ENCODE measurements at regions not wholly inside any gene's neighbourhood (a gene's known extent, or its start where the extent isn't known, plus 50 kb on each side); places are given as distances from the start of the nearest gene placed in this dataset.

GRCh38 chr1:115577513-115577912, 64.3 kb upstream of the VANGL1 start:
- DNase-seq (ENCODE audit: low read depth): no peak

DNA sequence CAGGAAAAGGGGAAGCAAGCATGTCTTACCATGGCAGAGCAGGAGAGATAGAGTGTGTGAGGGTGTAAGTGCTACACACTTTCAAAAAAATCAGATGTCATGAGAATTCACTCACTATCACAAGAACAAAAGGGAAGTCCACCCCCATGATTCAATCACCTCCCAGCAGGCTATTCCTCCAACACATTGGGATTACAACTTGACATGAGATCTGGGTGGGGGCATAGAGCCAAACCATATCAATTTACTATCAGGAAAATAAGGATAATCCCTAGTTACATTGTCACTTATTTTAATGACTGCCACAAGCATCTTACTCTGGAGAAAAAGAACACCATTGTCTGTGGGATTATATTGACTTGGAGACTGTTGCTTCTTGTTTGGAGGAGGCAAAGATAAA, 66.1 kb upstream of the VANGL1 start:
- no peak for DNase-seq (ENCODE audit: low read depth)

DNA sequence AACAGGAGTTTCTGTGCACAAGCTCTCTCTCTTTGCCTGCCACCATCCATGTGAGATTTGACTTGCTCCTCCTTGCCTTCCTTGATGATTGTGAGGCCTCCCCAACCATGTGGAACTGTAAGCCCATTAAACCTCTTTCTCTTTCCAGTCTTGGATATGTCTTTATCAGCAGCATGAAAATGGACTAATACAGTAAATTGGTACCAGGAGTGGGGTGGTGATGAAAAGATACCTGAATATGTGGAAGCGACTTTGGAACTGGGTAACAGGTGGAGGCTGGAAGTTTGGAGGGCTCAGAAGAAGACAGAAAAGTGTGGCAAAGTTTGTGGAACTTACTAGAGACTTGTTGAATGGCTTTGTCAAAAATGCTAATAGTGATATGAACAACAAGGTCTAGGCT, 69.1 kb upstream of the VANGL1 start:
- DNase-seq (ENCODE audit: low read depth): no peak

DNA sequence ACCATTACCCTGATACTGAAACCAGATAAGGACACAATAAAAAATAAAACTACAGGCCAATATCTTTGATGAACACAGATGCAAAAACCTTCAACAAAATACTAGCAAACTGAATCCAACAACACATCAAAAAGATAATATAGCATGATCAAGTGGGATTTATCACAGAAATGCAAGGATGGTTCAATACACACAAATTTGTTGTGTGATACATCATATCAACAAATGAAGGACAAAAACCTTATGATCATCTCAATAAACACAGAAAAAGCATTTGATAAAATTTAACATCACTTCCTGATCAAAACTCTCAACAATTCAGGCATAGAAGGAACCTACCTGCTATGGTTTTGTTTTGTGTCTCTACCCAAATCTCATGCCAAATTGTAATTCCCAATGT, 74.3 kb upstream of the VANGL1 start:
- no peak for DNase-seq (ENCODE audit: low read depth)

- no peak for DNase-seq (ENCODE audit: low read depth)
Observed at GRCh38 chr1:115565791-115566190, 76.0 kb upstream of the VANGL1 start.

DNA sequence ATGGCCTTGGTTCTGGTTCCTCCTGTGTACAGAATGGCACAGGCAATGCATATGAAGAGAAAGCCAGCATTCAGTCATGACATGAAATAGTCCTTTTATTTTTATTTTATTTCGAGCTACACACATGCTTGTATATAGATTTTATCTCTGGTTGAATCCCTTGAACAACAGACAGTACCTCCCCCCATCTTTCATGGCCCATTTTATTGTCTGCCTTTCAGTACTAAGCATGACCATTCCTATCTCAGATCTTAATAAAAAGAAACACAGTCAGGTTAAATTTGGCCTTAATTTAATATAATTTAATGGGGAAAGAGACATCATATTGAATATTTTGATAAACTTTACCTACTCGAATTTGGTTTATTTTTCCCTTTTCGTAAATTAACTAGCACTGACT, 76.4 kb upstream of the VANGL1 start:
- DNase-seq (ENCODE audit: low read depth): no peak

DNA sequence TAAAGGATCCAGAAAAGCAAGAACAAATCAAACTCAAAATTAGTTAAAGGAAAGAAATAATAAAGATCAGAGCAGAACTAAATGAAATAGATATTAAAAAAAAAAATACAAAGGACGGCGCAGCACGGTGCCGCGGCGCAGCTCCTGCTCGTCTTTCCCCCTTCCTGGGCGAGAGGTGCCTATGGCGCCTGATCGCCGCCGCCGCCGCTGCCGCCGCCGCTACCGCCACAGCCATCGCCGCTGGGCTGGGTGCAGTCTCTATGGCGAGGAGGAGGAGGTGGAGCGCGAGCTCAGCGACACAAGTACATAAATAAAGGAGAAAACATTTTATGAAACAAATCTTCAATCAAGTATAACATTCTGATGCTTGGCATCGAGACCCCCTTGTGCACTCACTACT, 77.6 kb upstream of the VANGL1 start:
- peak; percentile 13 for DNase-seq (ENCODE audit: low read depth)

GRCh38 chr1:115560027-115560426, 81.7 kb upstream of the VANGL1 start:
- DNase-seq (ENCODE audit: low read depth): no peak

GRCh38 chr1:115558275-115558674, 83.5 kb upstream of the VANGL1 start:
- DNase-seq (ENCODE audit: low read depth): no peak

GRCh38 chr1:115557715-115558114, 84.1 kb upstream of the VANGL1 start:
- no peak for DNase-seq (ENCODE audit: low read depth)

DNA sequence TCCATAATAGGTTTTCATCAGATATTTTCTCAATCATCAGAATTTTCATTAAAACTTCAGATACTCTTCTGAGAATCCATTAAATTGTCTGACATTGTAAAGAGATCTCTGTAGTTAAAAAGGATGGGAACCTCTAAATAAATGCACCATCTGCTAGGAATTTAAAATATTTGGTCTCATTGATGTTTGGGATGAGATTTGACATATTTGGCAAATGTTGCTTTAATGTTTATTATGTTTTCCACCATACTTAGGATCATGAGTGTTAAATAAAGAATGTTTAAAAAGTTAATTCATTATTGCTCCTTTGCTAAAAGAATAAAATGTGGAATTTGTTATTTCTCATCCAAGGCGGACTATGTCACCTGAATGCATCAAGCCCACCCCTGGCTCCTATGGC, 85.5 kb upstream of the VANGL1 start:
- DNase-seq (ENCODE audit: low read depth): peak; percentile 67

GRCh38 chr1:115555446-115555845, 86.3 kb upstream of the VANGL1 start:
- DNase-seq (ENCODE audit: low read depth): peak; percentile 83

GRCh38 chr1:115547696-115548095, 94.1 kb upstream of the VANGL1 start:
- DNase-seq (ENCODE audit: low read depth): no peak

DNA sequence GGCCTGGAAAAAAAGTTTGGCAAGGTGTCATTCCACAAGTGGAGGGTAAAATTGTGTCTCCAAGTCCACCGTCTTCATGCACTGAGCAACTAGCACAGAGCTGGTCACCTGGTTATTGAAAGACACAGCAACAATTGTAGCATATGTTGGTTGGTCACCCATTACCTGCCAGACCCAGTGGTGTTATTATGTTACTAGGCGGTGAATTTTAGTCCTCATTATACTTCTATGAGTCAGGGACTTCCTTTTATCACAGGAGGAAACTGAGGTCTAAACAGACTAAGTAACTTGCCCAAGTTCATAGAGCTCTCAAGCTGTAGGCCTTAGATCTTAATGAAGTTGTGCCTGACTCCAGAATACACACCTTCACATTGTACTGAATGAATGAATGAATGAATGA, 94.9 kb upstream of the VANGL1 start:
- no peak for DNase-seq (ENCODE audit: low read depth)

DNA sequence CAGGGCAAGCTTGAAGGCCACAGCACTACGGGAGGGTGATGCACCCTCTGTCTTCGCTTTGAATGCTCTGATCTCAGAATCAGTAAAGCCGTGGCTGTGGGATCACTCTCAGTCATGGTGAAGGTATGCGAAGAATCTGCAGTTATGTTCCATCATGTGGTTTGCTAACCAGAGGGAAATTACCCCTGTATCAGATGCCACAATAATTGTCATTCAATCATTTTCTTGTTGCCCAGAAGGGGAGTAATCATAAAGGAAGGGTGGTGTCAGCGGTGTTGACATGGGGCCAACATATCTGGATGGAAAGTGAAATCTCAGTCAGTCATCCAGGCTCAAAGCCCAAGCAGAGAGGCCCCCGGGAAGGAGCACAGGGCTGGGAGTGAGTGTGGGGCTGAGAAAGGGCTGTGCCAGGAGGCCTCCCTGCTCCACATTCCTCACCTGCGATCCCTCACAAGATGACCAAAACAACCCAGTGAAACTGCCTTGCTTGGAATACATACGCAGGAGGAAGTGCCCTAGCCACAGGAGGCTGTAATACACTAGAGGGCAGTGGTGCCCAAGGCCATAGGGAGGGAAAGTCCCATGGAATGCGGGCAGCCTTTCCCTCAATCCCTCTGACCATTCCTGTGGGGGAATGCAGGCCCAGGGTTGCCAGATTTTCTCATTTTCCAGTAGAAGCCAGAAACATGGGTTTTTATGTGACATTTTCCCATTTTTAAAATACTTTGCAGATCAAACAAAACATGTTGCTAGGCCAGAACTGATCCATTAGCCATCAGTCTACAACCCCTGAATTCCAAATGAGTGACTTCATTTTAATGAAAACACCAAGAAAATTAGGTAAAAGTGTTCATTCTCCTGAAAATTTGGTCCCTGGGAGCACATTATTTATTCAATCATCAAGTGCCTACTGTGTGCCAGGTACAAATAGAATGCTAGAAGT, 95.7 kb upstream of the VANGL1 start:
- peak; percentile 98 for DNase-seq (ENCODE audit: low read depth)

DNA sequence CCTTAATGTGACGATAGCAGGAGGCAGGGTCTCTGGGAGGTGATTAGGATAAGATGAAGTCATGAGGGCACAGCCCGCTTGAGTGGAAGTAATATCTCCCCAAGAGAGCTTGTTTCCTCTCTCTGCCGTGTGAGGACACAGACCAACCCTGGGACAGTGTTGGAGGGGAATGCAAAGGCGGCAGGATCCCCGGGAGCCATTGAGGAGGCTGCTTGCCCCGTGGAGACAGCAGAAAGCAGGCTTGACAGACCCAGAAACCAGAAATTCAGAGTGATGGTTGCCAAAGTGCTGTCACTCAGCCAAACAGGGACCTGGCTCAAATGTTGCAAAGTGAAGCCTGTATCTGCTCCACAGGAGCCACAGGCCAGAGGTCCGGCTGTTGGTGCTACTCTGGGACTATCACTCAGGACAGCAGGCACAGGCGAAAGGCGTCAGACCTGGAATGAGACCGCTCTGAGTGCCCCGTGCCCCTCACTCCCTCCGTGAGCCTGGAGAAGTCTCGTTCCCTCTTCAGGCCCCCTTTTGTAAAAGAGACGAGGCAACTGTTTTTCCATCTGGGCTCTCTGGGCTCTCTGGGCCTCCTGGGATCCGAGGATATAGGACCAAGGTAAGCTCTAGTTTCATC, 96.6 kb upstream of the VANGL1 start:
- DNase-seq (ENCODE audit: low read depth): no peak

DNA sequence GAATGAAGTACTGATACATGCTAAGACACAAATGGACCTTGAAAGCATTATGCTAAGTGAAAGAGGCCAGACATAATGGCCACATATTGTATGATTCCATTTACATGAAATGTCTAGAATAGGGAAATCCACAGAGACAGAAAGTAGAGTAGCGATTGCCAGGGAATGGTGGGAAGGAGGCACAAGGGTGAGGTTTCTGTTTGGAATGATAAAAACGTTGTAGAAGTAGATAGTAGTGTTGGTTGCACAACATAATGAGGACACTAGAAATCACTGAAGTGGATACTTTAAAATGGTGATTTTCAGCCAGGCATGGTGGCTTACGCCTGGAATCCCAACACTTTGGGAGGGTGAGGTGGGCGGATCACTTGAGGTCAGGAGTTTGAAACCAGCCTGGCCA, 97.6 kb upstream of the VANGL1 start:
- peak; percentile 51 for DNase-seq (ENCODE audit: low read depth)

- peak; percentile 21 for DNase-seq (ENCODE audit: low read depth)
Observed at GRCh38 chr1:115543247-115543646, 98.5 kb upstream of the VANGL1 start.

GRCh38 chr1:115539736-115540135, 102.0 kb upstream of the VANGL1 start:
- DNase-seq (ENCODE audit: low read depth): no peak

GRCh38 chr1:115539061-115539460, 102.7 kb upstream of the VANGL1 start:
- no peak for DNase-seq (ENCODE audit: low read depth)

DNA sequence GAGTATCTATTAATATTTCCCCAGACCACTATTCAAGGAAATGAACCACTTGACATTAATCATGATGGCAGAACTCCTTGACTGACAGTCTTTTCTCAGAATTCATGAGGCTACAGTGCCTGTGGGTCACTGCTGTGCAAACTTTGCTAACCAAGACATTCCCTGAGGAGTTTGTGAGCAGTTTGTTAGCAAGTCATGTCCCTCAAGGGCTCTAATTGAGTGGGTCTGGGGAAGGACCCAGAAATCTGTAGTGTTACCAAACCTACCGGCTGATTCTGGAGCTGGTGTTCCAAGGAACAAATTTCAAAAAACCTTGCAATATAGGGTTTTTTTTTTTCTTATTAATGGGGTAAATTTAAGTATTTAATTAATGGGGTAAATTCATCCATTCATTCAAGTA, 103.2 kb upstream of the VANGL1 start:
- no peak for DNase-seq (ENCODE audit: low read depth)

DNA sequence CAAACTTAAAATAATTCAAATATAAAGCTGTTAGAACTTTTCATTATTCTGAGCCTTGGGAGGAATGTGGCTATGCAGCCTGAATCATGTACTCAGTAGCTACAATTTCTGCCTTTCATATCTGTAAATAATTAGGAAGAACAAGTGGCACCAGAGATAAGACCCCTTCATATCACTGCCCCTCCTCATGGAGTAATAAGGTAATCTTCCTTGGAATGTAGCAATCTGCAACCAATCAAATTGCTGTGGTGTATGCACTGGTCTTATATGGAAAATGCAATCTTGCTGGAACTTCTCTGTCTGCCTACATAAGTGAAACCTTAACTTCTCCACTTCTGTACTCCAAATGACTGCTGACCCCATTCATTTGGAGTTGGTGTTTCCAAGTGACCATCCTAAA, 104.4 kb upstream of the VANGL1 start:
- no peak for DNase-seq (ENCODE audit: low read depth)

- DNase-seq (ENCODE audit: low read depth): no peak
Observed at GRCh38 chr1:115536279-115536816, 105.4 kb upstream of the VANGL1 start.
